AG08396 (cell line): ENCODE measurements at regions not wholly inside any gene's neighbourhood (a gene's known extent, or its start where the extent isn't known, plus 50 kb on each side); places are given as distances from the start of the nearest gene placed in this dataset.
"Not testable (repeated sequence)": the region's sequence is repeated elsewhere in the genome, so short reads cannot be mapped to it uniquely, and the experiment has no call there.

Experiments
- DNase-seq: peaks from one replicate; pipeline ENCODE4 v3.0.0; 2012; ENCODE audit warnings: low spot score, mixed read lengths

DNA sequence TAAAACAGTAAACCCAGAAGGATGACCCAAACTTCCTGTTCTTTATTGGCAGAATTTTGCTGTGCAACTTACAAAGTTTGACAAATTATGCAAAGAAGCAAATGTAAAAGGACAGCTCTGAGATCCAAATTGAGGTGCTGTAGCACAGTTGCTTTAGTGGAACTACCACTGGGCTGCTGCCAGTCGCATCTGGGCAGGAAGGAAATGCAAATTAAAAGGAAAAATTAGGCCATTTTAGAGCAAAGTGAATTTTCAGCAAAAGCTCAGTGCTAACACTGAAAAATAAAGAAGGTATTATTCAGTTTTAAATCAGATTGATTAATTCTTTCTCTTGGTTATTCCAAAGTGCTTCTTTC, 104.5 kb downstream of the ZMAT3 start:
- DNase-seq: no peak

DNA sequence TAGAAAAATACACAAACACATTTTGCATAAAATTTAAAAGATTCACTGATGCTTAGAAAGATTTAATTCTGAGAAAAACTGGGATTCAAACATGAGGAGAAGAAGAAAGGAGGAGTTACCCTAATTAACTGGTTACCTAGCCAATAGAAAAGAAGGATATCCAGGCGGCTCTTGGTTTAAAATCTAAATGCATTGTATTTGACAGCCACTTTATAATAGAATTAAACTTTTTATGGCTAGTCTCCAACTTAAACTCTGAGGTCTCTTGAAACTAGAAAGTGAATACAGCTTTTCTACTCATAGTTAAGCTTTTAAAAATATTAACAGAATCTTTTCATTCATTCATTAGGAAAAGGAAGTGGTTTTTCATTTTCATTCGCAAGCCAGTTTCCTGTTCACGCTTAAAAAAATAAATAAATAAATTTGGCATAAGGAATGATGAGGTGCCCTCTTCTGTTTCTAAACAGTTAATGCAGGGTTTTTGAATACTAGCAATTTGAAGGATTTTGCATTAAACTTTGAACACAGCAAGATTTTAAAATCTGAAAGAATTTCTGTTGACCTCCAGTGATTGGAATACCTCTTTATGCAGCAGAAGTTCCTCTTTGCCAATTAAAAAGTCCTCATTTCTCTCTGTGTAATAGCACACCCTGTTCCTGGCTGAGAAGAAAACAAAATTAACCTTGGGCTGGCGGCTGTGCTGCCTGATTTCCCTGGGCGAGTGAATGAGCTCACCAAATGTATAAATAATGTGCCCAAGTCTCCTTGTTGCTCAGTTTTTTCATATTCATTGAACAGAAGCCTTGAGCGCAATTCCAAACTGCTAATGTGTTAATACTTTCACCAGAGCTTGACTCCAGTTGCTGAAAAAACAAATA, 105.1 kb downstream of the ZMAT3 start:
- DNase-seq: peak; percentile 14

DNA sequence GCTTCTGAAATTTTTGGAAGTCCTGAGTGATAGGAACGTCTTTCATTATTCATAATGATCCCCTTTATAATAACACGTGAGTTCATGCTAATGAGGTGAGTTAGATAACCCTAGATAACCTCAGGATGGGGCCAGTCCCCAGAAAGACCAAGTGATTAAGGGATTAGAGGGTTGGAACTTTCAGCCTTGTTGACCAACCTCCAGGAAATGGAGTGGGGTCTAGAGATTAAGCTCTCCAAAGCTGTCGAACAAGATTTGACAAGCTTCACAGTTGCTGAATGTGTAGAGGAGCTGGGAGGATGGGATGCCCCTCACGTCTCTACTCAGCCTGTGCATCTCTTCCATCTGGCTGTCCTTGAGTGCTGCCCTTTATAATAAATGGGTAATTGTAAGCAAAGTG, 107.1 kb downstream of the ZMAT3 start:
- DNase-seq: no peak

DNA sequence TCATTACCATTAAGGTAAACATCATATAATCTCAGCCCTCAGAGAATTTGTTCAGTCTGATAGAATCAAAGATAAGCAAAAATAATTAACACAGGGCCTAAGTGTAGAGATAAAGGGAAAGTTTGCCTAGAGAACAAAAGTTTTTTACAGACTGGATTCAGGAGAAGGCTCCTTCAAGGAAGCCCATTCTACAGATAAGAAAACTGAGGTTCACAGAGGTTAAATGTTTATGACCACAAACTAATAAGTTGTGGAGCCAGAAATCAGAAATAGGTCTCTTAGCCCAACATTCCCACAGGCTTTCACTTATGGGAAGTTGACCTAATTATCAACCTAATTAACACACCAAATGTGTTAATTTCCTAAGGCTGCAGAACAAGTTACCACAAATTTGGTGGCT, 110.7 kb downstream of the ZMAT3 start:
- no peak for DNase-seq

DNA sequence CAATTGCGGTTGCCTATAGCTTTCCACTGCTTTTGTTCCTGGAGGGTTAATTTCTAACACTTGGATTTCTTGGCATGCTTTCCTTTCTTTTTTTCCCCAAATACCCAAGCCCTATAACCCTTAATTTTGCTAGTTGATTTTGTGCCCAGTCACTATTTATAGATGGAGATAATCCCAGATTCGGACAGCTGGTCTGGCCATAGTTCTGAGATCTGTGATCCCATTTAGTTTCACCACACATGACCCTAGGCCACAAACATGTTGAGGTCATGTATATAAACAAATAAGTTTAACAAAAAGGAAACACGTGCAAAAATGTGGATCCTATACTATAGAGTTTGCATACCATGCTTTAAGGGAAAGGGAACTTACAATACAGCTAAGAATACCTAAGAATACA, 111.4 kb downstream of the ZMAT3 start:
- DNase-seq: no peak

DNA sequence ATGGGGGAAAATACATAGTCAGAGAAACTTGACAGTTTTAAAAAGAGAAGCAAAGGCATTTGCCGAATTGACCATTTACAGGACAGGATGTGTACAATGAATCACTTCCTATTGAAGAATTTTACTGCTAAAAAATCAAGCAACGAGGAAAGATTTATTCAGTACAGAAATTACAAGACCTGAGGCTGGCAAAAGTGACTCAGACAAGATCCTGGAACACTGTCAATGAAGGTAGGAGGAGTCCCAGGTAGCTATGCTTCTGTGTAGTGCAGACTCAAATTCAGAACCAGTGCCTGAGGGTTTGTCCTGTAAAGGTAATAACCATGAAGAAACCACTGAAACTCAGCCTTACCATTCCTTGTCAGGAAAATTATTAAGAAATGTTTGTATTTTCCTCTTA, 120.9 kb downstream of the ZMAT3 start:
- no peak for DNase-seq

DNA sequence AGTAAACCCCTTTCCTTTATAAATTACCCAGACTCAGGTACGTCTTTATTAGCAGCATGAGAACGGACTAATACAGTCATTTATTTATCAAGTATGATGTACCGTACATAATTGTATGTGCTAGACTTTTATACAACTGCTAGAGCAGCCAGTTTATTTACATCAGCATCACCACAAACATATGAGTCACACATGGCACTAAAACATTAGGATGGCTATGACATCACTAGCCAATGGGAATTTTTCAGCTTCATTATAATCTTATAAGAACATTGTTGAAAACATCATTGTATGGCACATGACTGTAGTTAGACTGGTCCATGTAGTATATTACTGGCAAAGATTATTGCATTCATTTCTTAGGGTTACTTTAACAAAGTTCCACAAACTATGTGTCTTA, 121.7 kb downstream of the ZMAT3 start:
- no peak for DNase-seq

DNA sequence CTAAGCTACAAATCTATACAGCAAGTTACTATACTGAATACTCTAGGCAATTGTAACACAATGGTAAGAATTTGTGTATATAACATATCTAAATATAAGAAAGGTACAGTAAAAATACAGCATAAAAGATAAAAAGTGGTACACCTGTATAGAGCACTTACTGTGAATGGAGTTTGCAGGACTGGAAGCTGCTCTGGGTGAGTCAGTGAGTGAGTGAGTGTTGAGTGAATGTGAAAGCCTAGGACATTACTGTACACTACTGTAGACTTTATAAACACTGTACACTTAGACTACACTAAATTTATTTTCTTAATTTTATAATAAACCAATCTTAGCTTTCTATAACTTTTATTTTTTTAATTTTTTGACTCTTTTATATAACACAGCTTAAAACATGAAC, 123.1 kb downstream of the ZMAT3 start:
- DNase-seq: no peak

DNA sequence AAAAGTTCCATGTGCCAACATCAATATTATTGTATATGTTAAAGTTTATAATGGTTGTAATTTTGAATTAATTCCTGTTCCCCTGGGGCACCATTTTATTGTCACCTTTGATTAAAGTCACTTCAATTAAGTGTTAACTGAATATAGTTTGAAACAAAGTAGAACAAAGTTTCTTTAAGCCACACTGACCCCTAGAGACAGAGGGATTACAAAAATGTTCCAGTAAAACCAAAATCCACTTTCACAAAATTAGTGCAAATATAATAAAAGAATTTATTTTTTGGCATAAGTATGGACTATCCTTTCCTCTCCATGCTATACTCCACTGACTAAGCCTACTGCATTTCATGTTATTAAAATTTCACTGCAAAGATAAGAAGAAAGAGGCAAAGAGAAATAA, 123.9 kb downstream of the ZMAT3 start:
- no peak for DNase-seq

DNA sequence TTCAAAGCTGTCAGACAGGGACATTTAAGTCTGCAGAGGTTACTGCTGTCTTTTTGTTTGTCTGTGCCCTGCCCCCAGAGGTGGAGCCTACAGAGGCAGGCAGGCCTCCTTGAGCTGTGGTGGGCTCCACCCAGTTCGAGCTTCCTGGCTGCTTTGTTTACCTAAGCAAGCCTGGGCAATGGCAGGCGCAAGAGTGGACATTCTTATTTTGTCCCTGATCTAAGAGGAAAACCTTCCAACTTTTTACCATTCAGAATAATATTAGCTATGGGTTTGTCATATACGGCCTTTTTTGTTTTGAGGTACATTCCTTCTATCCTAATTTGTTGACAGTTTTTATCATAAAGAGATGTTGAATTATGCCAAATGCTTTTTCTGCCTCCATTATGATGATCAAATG, 129.3 kb downstream of the ZMAT3 start:
- DNase-seq: not testable (repeated sequence)

DNA sequence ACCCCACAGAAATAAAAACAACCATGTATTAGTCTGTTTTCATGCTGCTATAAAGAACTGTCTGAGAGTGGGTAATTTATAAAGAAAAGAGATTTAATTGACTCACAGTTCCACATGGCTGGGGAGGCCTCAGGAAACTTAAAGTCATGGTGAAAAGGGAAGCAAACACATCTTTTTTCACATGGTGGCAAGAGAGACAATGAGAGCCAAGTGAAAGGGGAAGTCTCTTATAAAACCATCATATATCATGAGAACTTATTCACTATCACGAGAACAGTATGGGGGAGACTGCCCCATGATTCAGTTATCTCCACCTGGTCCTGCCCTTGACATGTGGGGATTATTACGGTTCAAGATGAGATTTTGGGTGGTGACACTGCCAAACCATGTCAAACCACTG, 141.5 kb downstream of the ZMAT3 start:
- no peak for DNase-seq

DNA sequence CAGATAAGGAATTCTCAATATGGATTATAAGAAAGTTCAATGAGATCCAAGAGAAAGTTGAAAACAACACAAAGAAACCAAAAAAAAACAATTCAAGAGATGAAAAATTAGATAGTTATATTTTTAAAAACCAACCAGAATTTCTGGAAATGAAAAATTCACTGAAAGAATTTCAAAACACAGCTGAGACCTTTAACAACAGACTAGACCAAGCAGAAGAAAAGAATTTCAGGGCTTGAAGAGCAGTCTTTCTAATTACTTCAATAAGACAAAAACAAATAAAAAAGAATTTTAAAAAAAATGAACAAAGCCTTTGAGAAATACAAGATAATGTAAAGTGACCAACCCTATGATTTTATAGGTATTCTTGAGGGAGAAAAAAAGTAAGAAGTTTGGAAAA, 155.4 kb downstream of the ZMAT3 start:
- DNase-seq: no peak

DNA sequence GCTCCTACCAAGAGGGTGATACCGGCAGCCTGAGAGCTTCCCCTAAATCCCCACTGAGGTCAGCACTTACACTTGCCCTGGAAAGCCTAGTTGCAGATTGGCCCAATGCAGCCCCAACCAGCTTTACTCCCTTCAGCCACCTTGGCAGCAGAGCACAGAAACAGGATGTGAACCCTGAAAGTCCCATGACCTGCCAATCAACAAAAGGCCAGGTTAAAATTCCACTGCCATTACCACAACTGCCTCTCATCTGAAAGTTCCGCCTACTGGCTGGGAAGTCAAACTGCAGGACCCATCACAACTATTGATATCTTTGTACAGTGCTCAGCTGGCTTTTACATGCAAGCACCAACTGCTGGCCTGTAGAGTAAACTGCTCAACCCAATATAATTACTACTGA, 156.2 kb downstream of the ZMAT3 start:
- no peak for DNase-seq

DNA sequence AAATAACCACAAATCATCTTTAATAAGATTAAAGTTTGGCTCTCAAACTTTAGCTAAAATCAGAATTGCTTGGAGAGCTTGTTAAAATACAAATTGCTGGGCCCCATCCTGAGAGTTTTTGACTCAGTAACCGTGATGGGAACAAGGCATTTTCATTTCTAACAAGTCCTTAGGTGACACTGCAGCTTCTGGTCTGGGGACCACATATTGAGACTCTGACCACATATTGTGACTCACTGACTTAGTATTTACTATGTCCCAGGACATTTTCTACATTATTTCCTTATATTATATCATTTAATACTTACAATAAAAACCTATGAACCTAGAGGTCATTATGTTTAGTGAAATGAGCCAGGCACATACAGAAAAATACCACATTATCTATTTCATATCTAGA, 164.5 kb downstream of the ZMAT3 start:
- no peak for DNase-seq

DNA sequence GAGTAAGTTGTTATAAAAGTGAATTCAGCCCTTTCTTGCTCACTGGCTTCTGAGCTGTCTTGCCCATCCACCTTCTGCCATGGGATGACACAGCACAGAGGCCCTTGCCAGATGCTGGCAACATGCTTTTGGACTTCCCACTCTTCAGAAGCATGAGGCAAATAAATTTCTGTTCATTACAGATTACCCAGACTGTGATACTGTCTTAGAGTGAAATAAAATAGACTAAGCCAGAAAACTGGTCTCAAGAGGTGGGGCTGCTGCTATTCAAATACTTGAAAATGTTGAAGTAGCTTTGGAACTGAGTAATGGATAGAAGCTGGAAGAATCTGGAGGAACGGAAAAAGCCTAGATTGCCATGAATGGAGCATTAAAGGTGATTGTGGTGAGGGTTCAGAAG, 170.4 kb downstream of the ZMAT3 start:
- no peak for DNase-seq

DNA sequence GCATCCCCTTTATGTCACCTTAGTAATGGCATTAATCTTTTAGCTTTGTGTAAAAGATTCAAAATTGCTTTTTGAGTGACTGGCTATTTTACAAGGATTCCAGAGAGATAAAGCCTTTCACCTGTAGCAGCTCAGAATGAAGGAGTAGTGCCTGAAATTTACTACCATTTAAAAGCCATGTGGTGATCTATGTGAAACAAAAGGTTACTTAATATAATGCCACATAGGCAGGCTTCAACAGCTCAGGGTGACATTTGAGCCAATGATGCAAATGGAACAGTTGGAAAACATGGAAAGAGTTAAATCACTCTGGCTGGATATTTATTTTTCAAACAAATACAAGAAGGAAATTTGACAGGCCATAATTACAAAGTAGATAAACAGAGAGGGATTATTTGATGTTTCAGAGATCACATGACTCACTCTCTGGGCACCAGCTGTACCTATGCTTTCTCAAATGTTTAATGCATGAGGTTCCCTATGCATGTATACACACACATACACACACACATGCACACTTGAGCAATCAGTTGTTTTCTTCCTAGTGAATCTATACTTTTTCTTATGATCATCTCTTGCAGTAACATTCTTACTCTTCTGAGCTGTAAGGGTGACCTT, 171.5 kb downstream of the ZMAT3 start:
- no peak for DNase-seq

DNA sequence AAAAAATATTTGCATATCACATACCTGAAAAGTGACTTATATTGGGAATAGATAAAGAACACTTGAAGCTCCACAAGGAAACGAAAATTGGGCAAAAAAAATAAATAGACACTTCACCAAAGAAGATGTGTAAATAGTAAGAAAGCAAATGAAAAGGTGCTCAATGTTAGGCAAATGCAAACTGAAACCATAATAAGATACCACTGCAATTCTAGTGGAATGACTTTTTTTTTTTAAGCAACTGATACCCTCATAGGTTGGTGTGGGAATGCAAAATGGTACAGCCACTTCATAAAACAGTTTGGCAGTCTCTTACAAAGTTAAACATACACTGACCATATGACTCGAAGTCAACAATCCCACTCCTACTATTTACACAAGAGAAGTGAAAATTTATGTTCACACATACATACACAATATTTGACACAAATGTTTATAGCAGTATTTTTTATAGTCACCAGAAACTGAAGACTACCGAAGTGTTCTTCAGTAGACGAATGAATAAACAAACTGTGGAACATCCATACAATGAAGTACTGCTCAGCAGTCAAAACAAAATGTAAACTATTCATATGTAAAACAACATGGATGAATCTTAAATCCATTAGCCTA, 176.3 kb downstream of the ZMAT3 start:
- no peak for DNase-seq
